ENCODE measurements at regions not wholly inside any gene's neighbourhood (a gene's known extent, or its start where the extent isn't known, plus 50 kb on each side); places are given as distances from the start of the nearest gene placed in this dataset.

GRCh38 chr13:97109841-97110492 is 112.2 kb upstream of the MBNL2 start (continued):
- TF ChIP-seq KDM5B (CRISPR knock-in tag; IDR thresholded peaks at IDR 0.05; ENCODE audit: borderline replicate concordance), result peak; percentile 60; the same call in 1 of the 2 replicates
- TF ChIP-seq ZNF691 (CRISPR knock-in tag; IDR thresholded peaks at IDR 0.05; ENCODE audit: borderline replicate concordance, low read depth), result peak; percentile 91; the same call in 1 of the 2 replicates
- no peak for TF ChIP-seq SRF (IDR thresholded peaks at IDR 0.05; ENCODE audit: low read depth, low read length)
- no peak for TF ChIP-seq SIX4 (CRISPR knock-in tag; IDR thresholded peaks at IDR 0.05)
- no peak for TF ChIP-seq DDIT3 (CRISPR knock-in tag; IDR thresholded peaks at IDR 0.05)
- TF ChIP-seq ZNF232 (CRISPR knock-in tag; IDR thresholded peaks at IDR 0.05; ENCODE audit: borderline replicate concordance), result peak; percentile 67; the same call in 1 of the 2 replicates
- peak; percentile 80 for TF ChIP-seq RXRB (CRISPR knock-in tag; IDR thresholded peaks at IDR 0.05; ENCODE audit: borderline replicate concordance)
- TF ChIP-seq SMC3 (IDR thresholded peaks at IDR 0.05; ENCODE audit: low read length), result peak; percentile 72
- TF ChIP-seq MLX (CRISPR knock-in tag; IDR thresholded peaks at IDR 0.05), result no peak
- TF ChIP-seq JARID2 (CRISPR knock-in tag; IDR thresholded peaks at IDR 0.05; ENCODE audit: insufficient replicate concordance), result no peak
- no peak for TF ChIP-seq U2AF2 (IDR thresholded peaks at IDR 0.05; ENCODE audit: low read depth, low read length)
- TF ChIP-seq CTCF (CRISPR knock-in tag; IDR thresholded peaks at IDR 0.05), result peak; percentile 99
- TF ChIP-seq HNRNPLL (IDR thresholded peaks at IDR 0.05; ENCODE audit: low read depth, low read length, poor library complexity, severe bottlenecking), result peak; percentile 73
- TF ChIP-seq SP4 (CRISPR knock-in tag; IDR thresholded peaks at IDR 0.05), result no peak
- no peak for TF ChIP-seq TIGD3 (CRISPR knock-in tag; IDR thresholded peaks at IDR 0.05; ENCODE audit: borderline replicate concordance)
- TF ChIP-seq ZGPAT (CRISPR knock-in tag; IDR thresholded peaks at IDR 0.05), result peak; percentile 63
- TF ChIP-seq ZKSCAN8 (CRISPR knock-in tag; IDR thresholded peaks at IDR 0.05; ENCODE audit: borderline replicate concordance), result no peak
- TF ChIP-seq ZNF768 (CRISPR knock-in tag; IDR thresholded peaks at IDR 0.05), result peak; percentile 64; the same call in 1 of the 2 replicates
- TF ChIP-seq ZNF740 (CRISPR knock-in tag; IDR thresholded peaks at IDR 0.05), result peak; percentile 71; the same call in 1 of the 2 replicates
- TF ChIP-seq BORCS8-MEF2B (CRISPR knock-in tag; IDR thresholded peaks at IDR 0.05), result peak; percentile 76; the same call in 1 of the 2 replicates
- peak; percentile 53; the same call in 1 of the 2 replicates for TF ChIP-seq ZNF331 (CRISPR knock-in tag; IDR thresholded peaks at IDR 0.05)
- TF ChIP-seq ZNF780A (CRISPR knock-in tag; IDR thresholded peaks at IDR 0.05), result no peak
- no peak for TF ChIP-seq ZNF644 (CRISPR knock-in tag; IDR thresholded peaks at IDR 0.05; ENCODE audit: low read depth)
- no peak for TF ChIP-seq ZNF703 (CRISPR knock-in tag; IDR thresholded peaks at IDR 0.05; ENCODE audit: borderline replicate concordance)
